SU-DHL-6 (cell line): ENCODE measurements at regions not wholly inside any gene's neighbourhood (a gene's known extent, or its start where the extent isn't known, plus 50 kb on each side); places are given as distances from the start of the nearest gene placed in this dataset.

ENCODE experiments used
- H2AFZ ChIP-seq: fragments of 200-600 bp; sonication (generic); 2 replicates; pipeline ENCODE4 v1.6.1; 2014; ENCODE audit warnings: low read depth, mild to moderate bottlenecking, moderate library complexity, mixed read lengths, antibody characterized with exemption, low read length; ENCODE audit not compliant: severe bottlenecking
- H3F3A ChIP-seq: fragments of 200-600 bp; shearing (Covaris generic); 2 replicates; pipeline ENCODE4 v1.6.0; 2016; ENCODE audit warnings: antibody characterized with exemption, mild to moderate bottlenecking; ENCODE audit not compliant: insufficient read depth
- H3K27ac ChIP-seq: fragments of 200-600 bp; sonication (generic); 2 replicates; pipeline ENCODE4 v1.5.1; 2016; ENCODE audit warnings: low read depth, mild to moderate bottlenecking, low read length, moderate library complexity, mixed read lengths
- H3K27me3 ChIP-seq: fragments of 200-600 bp; sonication (generic), shearing (Covaris generic); 2 replicates; pipeline ENCODE4 v1.6.0; 2014; ENCODE audit warnings: mild to moderate bottlenecking, low read length
- H3K36me3 ChIP-seq: fragments of 200-600 bp; sonication (generic); 2 replicates; pipeline ENCODE4 v1.6.1; 2014; ENCODE audit warnings: mild to moderate bottlenecking, low read length, mixed read lengths
- H3K4me2 ChIP-seq: fragments of 300-600, 200-600 bp; shearing (Covaris generic), sonication (generic); 2 replicates; pipeline ENCODE4 v1.6.0; 2014; ENCODE audit warnings: low read length, low read depth, mild to moderate bottlenecking; ENCODE audit not compliant: poor library complexity, severe bottlenecking
- H3K4me3 ChIP-seq: fragments of 200-600 bp; sonication (generic); 2 replicates; pipeline ENCODE4 v1.5.1; 2014; ENCODE audit warnings: antibody characterized with exemption, low read length, mild to moderate bottlenecking, mixed read lengths; ENCODE audit not compliant: insufficient read depth, poor library complexity, severe bottlenecking
- H3K79me2 ChIP-seq: fragments of 200-600 bp; sonication (generic); 2 replicates; pipeline ENCODE4 v1.6.1; 2014; ENCODE audit warnings: mild to moderate bottlenecking, low read length, moderate library complexity; ENCODE audit not compliant: insufficient read depth
- H3K9ac ChIP-seq: fragments of 200-600 bp; sonication (generic); 2 replicates; pipeline ENCODE4 v1.7.0; 2014; ENCODE audit warnings: mild to moderate bottlenecking, low read length
- H3K9me2 ChIP-seq: fragments of 200-600 bp; sonication (generic); replicated peaks from 2 replicates; pipeline ENCODE4 v1.6.1; 2014; ENCODE audit warnings: low read length; ENCODE audit not compliant: insufficient read depth
- H3K9me3 ChIP-seq: fragments of 200-600 bp; sonication (generic); 2 replicates; pipeline ENCODE4 v1.6.1; 2014; ENCODE audit warnings: low read length, mixed read lengths; ENCODE audit not compliant: insufficient read depth
- H4K20me1 ChIP-seq: fragments of 200-600 bp; sonication (generic); 2 replicates; pipeline ENCODE4 v1.6.1; 2014; ENCODE audit warnings: low read depth, mild to moderate bottlenecking, antibody characterized with exemption, low read length, moderate library complexity, mixed read lengths
- EZH2phosphoT487 ChIP-seq: fragments of 200-600 bp; sonication (generic), shearing (Covaris generic); conservative IDR thresholded peaks from 2 replicates; pipeline ENCODE4 v1.6.1; 2018; ENCODE audit warnings: mild to moderate bottlenecking, antibody characterized with exemption, low read length, moderate library complexity, mixed read lengths
- TF ChIP-seq, protein P1 (sequence below): fragments of 200-600 bp; sonication (generic); IDR thresholded peaks from one replicate; pipeline ENCODE4 v1.5.1; 2017; ENCODE audit warnings: antibody characterized with exemption, mild to moderate bottlenecking, low read length, moderate library complexity; ENCODE audit not compliant: insufficient read depth, poor library complexity, severe bottlenecking

DNA sequence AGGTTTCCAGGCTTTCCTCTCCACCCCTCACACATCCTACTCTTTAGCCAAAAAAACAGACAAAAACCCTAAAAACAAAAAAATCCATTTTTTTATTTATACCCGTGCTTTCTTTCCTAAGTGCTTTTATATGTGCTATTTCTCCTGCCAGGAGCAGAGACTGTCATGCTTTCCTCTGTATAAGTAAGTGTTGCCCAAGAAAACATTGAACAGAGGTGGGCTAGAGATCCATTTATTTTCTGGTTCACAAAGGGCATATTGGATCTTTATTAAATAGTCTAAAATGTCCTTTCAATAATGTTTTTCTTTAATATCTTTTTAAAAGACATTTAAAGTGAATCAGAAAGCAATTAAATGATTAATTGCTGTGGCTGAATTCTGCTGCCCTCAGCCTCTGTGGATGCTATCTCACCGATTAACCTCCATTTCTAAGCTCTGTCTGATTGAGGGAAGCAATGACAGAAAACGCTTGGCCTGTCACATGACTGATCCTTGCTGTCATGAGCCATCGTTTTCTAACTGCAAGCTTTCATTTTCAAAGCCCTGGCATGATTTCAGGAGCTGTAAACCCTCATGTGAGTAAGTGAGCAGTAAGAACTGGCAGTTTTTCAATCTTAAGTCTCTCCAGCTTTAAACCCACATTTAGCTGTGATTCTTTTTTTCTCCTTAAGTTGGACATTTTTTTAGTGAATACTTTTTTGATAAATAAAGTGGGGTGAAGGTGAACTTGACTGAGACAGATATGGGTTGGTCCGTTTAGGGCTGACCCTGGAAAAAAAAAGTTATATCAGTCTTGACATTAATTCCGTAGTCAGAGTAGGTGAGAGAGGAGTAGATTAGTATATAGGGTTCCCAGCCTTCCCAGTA lies 180.7 kb upstream of the PGRMC2 start:
- H2AFZ ChIP-seq = no peak overlapping the region
- H3K36me3 ChIP-seq = no peaks in the 10 kb centered on the region
- TF ChIP-seq, protein P1, sequence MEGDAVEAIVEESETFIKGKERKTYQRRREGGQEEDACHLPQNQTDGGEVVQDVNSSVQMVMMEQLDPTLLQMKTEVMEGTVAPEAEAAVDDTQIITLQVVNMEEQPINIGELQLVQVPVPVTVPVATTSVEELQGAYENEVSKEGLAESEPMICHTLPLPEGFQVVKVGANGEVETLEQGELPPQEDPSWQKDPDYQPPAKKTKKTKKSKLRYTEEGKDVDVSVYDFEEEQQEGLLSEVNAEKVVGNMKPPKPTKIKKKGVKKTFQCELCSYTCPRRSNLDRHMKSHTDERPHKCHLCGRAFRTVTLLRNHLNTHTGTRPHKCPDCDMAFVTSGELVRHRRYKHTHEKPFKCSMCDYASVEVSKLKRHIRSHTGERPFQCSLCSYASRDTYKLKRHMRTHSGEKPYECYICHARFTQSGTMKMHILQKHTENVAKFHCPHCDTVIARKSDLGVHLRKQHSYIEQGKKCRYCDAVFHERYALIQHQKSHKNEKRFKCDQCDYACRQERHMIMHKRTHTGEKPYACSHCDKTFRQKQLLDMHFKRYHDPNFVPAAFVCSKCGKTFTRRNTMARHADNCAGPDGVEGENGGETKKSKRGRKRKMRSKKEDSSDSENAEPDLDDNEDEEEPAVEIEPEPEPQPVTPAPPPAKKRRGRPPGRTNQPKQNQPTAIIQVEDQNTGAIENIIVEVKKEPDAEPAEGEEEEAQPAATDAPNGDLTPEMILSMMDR = no peak
- no peak for TF ChIP-seq EZH2phosphoT487
- no peaks in the 10 kb centered on the region for H3K9me3 ChIP-seq
- H3K27ac ChIP-seq = no peak overlapping the region
- H3K4me2 ChIP-seq = no peak overlapping the region
- no peak overlapping the region for H3K9ac ChIP-seq
- no peaks in the 10 kb centered on the region for H4K20me1 ChIP-seq
- H3K9me2 ChIP-seq = no peaks in the 10 kb centered on the region
- no peaks in the 10 kb centered on the region for H3K79me2 ChIP-seq
- no peaks in the 10 kb centered on the region for H3K27me3 ChIP-seq
- no peaks in the 10 kb centered on the region for H3F3A ChIP-seq
- no peak overlapping the region for H3K4me3 ChIP-seq

DNA sequence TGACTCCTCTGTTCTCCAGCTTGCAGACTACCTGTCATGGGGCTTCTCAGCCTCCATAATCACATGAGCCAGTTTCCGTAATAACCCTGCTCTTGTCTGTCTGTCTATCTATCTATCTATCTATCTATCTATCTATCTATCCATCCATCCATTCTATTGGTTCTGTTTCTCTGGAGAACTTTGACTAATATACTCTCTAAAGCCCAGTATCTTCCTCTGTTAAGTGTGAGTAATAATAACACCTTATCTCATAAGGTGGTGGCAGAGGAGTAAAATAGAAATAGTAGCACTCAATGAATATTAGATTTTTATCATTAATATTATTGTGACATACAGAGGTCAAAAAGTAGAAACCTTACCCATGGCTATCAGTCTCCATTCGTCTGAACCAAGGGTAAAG lies 177.9 kb upstream of the PGRMC2 start:
- H3K27me3 ChIP-seq = no peaks in the 10 kb centered on the region
- no peak overlapping the region for H3K4me2 ChIP-seq
- H2AFZ ChIP-seq = no peak overlapping the region
- H3K9ac ChIP-seq = no peak overlapping the region
- H4K20me1 ChIP-seq = no peaks in the 10 kb centered on the region
- no peaks in the 10 kb centered on the region for H3F3A ChIP-seq
- no peak overlapping the region for H3K4me3 ChIP-seq
- no peaks in the 10 kb centered on the region for H3K36me3 ChIP-seq
- H3K79me2 ChIP-seq = no peaks in the 10 kb centered on the region
- no peak overlapping the region for H3K27ac ChIP-seq
- no peaks in the 10 kb centered on the region for H3K9me3 ChIP-seq
- TF ChIP-seq, protein P1 = no peak
- no peak for TF ChIP-seq EZH2phosphoT487
- H3K9me2 ChIP-seq = no peaks in the 10 kb centered on the region

DNA sequence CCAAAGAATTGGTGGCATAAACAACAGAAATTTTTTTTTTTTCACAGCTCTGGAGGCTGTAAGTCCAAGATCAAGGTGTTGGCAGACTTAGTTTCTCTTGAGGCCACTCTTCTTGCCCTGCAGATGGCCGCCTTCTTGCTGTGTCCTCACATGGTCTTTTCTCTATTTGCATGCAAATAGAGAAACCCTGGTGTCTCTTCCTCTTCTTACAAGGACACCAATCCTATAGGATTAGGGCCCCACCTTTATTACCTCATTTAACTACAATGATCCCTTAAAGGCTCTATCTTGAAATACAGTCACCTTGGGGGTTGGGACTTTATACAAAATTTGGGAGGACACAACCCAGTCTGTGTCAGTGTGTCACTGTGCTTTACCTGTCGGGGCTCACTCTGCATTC lies 175.4 kb upstream of the PGRMC2 start:
- Histone ChIP-seq H3K27ac (no peak overlapping the region), H3F3A (no peaks in the 10 kb centered on the region), H3K36me3 (no peaks in the 10 kb centered on the region), H3K27me3 (no peaks in the 10 kb centered on the region), H3K4me2 (no peak overlapping the region), H2AFZ (no peak overlapping the region), H3K9me2 (no peaks in the 10 kb centered on the region), H3K4me3 (no peak overlapping the region), H3K9me3 (no peaks in the 10 kb centered on the region), H4K20me1 (no peaks in the 10 kb centered on the region), H3K9ac (no peak overlapping the region), H3K79me2 (no peaks in the 10 kb centered on the region)
- TF ChIP-seq, protein P1 = no peak
- TF ChIP-seq EZH2phosphoT487 = no peak
